LNCAP (cell line): ENCODE measurements at regions not wholly inside any gene's neighbourhood (a gene's known extent, or its start where the extent isn't known, plus 50 kb on each side); places are given as distances from the start of the nearest gene placed in this dataset.

ENCODE experiments used
- TF ChIP-seq, protein P1 (sequence below): fragments of 450-650 bp; IDR thresholded peaks from 2 replicates; pipeline ENCODE4 v1.5.1; 2017; ENCODE audit warnings: mild to moderate bottlenecking

DNA sequence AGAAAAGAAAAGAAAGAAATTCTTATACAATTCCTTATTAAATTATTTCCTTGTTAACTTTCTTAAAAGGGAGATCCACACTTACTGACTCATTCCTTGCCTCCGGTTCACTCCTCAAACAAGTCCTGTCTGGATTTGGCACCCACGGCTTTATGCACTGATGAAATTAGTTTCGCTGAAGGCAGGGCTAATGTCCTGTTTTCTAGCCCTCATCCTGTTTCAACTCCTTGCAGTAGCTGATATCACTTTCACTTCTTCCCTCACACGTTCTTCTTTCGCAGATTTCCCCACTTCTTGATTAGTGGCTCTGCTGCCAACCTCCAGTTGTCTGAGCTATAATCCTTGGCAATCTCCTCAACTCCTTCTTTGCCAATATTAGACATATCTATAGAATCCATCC lies 215.2 kb downstream of the URB2 start:
- TF ChIP-seq, protein P1, sequence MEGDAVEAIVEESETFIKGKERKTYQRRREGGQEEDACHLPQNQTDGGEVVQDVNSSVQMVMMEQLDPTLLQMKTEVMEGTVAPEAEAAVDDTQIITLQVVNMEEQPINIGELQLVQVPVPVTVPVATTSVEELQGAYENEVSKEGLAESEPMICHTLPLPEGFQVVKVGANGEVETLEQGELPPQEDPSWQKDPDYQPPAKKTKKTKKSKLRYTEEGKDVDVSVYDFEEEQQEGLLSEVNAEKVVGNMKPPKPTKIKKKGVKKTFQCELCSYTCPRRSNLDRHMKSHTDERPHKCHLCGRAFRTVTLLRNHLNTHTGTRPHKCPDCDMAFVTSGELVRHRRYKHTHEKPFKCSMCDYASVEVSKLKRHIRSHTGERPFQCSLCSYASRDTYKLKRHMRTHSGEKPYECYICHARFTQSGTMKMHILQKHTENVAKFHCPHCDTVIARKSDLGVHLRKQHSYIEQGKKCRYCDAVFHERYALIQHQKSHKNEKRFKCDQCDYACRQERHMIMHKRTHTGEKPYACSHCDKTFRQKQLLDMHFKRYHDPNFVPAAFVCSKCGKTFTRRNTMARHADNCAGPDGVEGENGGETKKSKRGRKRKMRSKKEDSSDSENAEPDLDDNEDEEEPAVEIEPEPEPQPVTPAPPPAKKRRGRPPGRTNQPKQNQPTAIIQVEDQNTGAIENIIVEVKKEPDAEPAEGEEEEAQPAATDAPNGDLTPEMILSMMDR, result no peak

DNA sequence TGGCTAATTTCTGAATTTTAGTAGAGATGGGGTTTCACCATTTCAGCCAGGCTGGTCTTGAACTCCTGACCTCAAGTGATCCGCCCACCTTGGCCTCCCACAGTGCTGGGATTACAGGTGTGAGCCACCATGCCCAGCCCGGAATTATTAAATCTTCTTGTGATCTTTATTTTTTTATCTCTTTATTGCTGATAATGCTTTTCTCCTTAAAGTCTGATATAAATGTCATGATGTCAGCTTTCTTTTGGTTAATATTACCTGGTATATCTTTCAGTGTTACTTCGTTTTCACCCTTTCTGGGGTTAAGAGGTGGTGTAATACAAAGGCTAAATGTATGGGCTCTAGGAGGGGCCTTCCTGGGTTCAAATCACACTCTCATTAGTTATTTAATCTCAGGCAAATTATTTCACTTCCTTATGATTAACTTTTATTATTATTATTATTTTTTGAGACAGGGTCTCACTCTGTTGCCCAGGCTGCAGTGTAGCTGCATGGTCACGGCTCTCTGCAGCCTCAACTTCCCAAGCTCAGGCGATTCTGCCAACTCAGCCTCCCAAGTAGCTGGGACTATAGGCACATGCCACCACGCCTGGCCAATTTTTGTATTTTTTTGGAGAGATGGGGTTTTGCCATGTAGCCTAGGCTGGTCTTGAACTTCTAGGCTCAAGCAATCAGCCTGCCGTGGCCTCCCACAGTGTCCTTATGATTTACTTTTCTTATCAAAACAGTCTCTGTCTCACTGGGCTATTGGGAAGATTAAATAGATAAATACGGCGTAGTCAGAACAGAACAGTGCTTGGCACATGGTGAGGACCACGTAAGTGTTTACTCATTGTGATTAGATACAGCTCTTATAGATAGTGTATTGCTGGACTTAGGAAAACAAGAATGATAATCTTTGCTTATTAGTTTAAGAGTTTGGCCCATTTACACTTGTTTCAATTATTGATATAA lies 216.5 kb downstream of the URB2 start:
- TF ChIP-seq, protein P1, result no peak

DNA sequence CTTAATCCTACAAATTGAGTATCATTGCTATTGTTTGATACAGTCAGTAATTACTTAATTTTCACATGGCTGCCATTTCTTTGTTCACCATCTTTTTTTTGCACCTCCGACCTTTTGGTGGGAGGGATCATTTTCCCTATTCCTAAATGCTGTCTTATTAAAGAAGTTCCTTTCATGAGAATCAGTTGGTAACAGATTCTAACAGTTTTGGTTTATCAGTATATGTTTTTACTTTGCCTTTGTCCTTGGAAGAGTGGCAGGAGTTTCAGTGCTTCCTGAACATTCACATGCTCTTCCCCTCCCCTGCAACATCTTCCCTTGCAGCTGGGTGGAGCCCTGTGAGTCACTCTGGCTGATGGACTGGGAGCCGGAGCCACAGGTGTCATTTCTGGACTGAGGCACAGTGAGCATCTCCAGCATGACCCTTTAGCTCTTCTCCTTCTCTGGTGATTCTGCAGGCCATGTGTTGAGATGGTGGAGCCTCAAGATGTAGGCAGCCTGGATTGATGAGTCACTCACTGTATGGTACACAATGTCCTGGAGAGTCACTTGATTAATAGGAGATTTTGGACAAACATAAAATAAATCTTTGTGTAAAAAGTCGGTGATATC lies 217.7 kb downstream of the URB2 start:
- TF ChIP-seq, protein P1, result peak; percentile 46

DNA sequence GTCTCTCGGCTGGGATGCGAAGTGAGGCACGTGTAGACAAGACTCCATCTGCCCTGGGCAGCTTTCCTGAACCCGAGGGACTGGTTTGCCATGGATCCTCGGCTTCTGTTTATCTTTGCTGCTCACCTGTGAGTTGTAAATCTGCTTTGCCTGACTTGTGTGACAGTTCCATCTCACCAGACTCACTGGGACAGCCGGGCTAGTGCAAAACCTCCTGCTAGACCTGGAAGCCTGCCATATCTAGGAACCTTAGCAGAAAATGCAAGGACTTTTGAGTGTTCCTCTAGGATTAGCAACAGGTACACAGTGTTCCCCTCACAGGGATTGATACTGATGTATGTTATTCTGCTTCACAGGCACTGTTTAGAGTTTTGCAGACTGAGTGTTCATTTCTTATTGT lies 218.6 kb downstream of the URB2 start:
- TF ChIP-seq, protein P1, result no peak

DNA sequence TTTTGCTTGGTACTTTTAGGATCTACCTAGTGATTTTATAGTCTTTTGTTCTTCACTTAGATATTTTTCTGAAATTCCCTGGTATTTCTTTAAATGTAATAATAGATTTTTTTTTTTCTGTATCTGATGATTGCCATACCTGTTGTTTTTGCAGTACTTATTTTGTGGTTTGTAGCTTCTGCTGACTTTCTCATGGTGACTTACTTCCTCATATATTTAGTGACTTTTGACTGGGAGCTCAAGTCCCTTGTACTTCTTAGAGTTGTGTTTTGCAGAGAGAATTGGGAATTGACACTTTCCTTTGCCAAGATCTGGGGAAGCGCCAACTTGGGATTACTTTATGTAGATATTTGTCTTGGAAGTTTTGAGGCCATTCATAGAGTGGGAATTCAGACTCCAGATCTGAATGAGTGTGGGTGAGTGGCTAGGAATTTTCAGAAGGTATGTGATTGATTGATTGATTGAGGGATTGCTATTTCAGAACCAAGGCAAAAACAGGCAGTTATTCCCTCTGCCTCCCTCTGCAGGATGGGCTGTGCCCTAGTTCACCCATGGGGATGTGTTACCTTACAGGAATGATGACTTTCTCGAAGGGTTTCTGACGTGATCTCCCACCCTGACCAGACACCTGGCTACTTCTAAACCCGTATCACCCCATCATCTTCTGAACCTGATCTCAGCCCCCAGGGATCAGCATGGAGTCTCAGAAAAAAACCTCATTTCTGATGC lies 219.5 kb downstream of the URB2 start:
- TF ChIP-seq, protein P1, result peak; percentile 27; the same call in 1 of the 2 replicates

DNA sequence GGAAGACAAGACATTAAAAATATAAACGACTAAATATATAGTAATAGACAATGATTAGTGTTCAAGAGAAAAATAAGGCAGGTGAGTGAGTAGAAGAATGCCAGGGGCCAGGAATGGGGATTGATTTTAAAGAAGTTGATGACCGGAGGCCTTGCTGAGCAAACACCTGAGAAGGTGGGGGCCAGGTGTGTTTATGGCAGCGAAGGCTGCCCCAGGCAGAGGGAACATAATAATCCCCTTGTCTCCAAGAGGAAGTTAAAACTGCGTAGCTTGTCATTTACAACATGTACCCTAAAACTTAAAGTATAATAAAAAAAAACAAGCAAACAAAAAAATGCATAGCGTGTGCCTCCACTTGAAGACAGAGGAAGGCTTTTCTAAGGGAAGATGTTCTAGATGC lies 220.3 kb downstream of the URB2 start:
- TF ChIP-seq, protein P1, result no peak

DNA sequence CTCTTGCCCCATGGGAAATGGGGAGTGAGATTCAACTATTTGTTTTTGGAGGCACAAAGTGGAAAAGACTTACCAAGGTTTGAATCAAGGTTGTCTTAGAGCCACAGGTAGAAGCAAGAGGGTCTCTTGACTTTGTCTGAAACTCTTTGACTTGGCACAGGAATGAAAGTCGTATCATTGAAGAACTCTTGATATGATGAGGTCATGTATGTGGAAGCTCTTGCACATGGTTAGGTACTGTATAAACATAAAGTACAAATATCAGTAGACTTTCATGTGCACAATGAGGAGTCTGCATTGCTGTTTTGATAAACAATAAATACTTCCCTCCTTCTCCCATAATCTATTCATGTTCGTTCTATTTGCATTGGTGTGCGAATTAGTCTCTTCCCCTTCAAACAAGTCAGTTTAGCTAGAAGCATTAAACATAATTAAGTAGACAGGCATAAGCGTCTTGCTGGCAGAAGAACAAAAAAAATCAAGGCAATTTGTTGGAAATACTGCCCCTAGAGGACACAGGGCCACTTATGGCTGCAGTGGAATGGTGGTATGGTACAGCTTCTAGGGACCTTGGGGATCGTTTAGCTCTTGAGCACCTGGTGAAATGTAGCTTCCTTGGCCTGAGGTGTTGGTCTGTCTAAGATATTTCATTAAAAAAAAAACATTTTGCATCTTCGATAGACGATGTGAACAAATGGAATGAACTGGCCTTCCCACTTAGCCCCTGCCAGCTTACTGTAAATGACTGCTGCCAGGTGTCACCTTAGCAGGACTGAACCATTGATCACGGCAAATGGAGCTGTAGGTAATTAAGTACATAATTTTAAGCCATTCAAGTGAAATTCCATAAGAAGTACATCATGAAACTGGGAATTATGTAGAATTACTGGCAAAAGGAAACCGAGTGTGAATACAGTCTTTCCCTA lies 218.0 kb upstream of the GALNT2 start:
- TF ChIP-seq, protein P1, result peak; percentile 64
